Endothelial cell (in vitro differentiated cells): ENCODE measurements at regions not wholly inside any gene's neighbourhood (a gene's known extent, or its start where the extent isn't known, plus 50 kb on each side); places are given as distances from the start of the nearest gene placed in this dataset.

Source experiments
- DNase-seq: peaks from one replicate; pipeline ENCODE4 v3.0.0; 2021; ENCODE audit warnings: low spot score
- H3K27ac Mint-ChIP-seq: one replicate; pipeline ENCODE4 v1.8.0; 2021; ENCODE audit warnings: mixed read lengths, inconsistent platforms; ENCODE audit not compliant: unreplicated experiment
- H3K27me3 Mint-ChIP-seq: one replicate; pipeline ENCODE4 v1.8.0; 2021; ENCODE audit warnings: mild to moderate bottlenecking, moderate library complexity, mixed read lengths, inconsistent platforms; ENCODE audit not compliant: unreplicated experiment
- H3K36me3 Mint-ChIP-seq: one replicate; pipeline ENCODE4 v1.8.0; 2021; ENCODE audit warnings: mild to moderate bottlenecking, low read depth, mixed read lengths, inconsistent platforms; ENCODE audit not compliant: unreplicated experiment
- H3K4me1 Mint-ChIP-seq: one replicate; pipeline ENCODE4 v1.8.0; 2021; ENCODE audit warnings: mild to moderate bottlenecking, mixed read lengths, inconsistent platforms; ENCODE audit not compliant: unreplicated experiment
- H3K4me3 Mint-ChIP-seq: one replicate; pipeline ENCODE4 v1.8.0; 2021; ENCODE audit warnings: mild to moderate bottlenecking, mixed read lengths, inconsistent platforms; ENCODE audit not compliant: unreplicated experiment
- H3K9me3 Mint-ChIP-seq: one replicate; pipeline ENCODE4 v1.8.0; 2021; ENCODE audit warnings: mixed read lengths, inconsistent platforms; ENCODE audit not compliant: unreplicated experiment
- TF ChIP-seq, protein P1 (sequence below): fragments of 200-600 bp; sonication (generic); IDR thresholded peaks from one replicate; pipeline ENCODE4 v1.5.0; 2021; ENCODE audit warnings: antibody characterized with exemption; ENCODE audit not compliant: unreplicated experiment

DNA sequence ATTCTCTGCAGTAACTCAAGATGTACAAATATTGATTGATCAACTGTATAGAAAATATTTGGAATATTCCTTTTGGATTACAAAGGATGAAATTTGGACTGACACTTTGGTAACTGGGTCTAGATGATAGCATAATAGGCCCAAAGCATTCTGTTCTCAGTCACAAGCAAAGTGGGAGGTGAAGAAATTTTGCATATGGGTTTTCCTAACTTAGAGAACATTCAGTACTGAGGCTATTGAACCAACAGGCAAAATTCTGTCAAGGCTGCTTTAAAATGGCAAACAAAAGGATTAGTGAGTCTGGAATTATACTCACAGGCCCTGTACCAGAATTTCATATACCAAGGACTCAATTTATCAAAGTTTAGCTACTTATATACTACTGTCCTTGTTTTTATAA, 1020.6 kb downstream of the TLE4 start:
- no peaks in the 10 kb centered on the region for H3K27me3 Mint-ChIP-seq

DNA sequence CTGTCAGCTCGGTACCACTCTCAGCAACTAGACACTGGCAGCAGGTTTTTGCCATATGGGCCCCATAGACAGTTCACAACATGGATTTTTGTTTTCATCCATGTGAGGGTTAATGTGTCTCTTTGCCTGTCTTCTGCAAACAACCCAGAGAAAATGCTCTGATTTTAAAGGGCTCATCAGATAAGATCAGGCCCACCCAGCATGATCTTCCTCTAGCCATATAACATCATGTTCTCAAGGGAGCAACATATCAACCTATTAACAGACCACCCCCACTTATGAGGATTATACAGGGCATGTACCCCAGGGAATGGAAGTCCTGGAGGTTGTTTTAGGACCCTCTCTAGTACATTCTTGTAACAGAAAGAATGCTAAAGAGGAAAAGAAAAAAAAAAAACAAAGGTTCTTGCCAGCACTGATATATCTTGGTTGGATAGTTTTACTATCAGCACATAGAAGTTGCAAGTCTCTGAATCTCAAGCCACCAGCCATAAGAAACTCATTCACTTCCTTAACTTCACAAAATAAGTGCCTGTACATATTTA, 1015.1 kb downstream of the TLE4 start:
- no peaks in the 10 kb centered on the region for H3K9me3 Mint-ChIP-seq
- no peaks in the 10 kb centered on the region for H3K36me3 Mint-ChIP-seq
- no peak overlapping the region for H3K4me3 Mint-ChIP-seq
- H3K27me3 Mint-ChIP-seq, result no peaks in the 10 kb centered on the region
- H3K27ac Mint-ChIP-seq, result no peak overlapping the region
- H3K4me1 Mint-ChIP-seq, result peaks cover 4% of the 10 kb centered on the region
- TF ChIP-seq, protein P1, sequence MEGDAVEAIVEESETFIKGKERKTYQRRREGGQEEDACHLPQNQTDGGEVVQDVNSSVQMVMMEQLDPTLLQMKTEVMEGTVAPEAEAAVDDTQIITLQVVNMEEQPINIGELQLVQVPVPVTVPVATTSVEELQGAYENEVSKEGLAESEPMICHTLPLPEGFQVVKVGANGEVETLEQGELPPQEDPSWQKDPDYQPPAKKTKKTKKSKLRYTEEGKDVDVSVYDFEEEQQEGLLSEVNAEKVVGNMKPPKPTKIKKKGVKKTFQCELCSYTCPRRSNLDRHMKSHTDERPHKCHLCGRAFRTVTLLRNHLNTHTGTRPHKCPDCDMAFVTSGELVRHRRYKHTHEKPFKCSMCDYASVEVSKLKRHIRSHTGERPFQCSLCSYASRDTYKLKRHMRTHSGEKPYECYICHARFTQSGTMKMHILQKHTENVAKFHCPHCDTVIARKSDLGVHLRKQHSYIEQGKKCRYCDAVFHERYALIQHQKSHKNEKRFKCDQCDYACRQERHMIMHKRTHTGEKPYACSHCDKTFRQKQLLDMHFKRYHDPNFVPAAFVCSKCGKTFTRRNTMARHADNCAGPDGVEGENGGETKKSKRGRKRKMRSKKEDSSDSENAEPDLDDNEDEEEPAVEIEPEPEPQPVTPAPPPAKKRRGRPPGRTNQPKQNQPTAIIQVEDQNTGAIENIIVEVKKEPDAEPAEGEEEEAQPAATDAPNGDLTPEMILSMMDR, result no peak
- no peak for DNase-seq

More for the DNA sequence above, 1020.6 kb downstream of the TLE4 start:
- Mint-ChIP-seq H3K4me1 (no peaks in the 10 kb centered on the region), H3K36me3 (no peaks in the 10 kb centered on the region), H3K27ac (no peak overlapping the region), H3K4me3 (no peak overlapping the region), H3K9me3 (no peaks in the 10 kb centered on the region)
- no peak for DNase-seq
- TF ChIP-seq, protein P1, result no peak

DNA sequence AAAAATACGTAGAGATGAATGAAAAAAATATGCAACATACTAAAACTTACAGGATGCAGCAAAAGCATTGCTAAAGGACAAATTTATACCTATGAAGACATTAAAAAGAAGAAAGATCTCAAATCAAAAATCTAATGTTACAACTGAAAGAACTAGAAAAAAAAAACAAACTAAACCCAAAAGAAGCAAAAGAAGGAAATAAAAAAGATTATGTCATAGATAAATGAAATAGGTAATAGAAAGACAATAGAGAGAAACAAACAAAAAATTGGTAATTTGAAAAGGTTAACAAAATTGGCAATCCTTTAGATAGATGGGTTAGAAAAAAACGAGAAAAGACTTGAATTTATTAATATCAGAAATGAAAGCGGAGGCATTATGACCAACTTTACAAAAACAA, 1000.2 kb downstream of the TLE4 start:
- Mint-ChIP-seq H3K4me3 (no peak overlapping the region), H3K9me3 (no peaks in the 10 kb centered on the region), H3K27ac (no peak overlapping the region), H3K27me3 (no peaks in the 10 kb centered on the region), H3K36me3 (no peaks in the 10 kb centered on the region), H3K4me1 (no peaks in the 10 kb centered on the region)
- no peak for DNase-seq
- TF ChIP-seq, protein P1, result no peak

DNA sequence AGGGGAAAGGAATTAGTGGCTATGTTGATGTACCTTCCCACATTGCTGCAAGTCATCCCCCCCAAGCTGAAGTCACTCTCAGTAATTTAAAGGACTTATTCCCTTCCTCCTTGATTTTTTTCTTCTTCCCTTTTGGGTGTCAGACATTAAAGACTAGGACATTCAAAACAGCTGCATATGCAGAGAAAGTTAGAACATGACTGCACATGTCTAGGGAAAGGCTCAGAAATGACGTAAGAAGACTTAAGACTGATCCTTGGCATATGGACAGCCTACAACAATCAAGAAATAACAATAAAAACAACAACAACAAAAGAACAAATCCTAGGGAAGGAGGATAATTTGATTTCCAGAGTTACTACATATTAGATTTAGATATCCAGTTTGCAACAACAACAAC, 997.5 kb downstream of the TLE4 start:
- H3K9me3 Mint-ChIP-seq, result no peaks in the 10 kb centered on the region
- H3K27me3 Mint-ChIP-seq, result no peaks in the 10 kb centered on the region
- no peak for DNase-seq
- no peaks in the 10 kb centered on the region for H3K4me1 Mint-ChIP-seq
- no peaks in the 10 kb centered on the region for H3K36me3 Mint-ChIP-seq
- TF ChIP-seq, protein P1, result no peak
- H3K4me3 Mint-ChIP-seq, result no peak overlapping the region
- H3K27ac Mint-ChIP-seq, result no peak overlapping the region

DNA sequence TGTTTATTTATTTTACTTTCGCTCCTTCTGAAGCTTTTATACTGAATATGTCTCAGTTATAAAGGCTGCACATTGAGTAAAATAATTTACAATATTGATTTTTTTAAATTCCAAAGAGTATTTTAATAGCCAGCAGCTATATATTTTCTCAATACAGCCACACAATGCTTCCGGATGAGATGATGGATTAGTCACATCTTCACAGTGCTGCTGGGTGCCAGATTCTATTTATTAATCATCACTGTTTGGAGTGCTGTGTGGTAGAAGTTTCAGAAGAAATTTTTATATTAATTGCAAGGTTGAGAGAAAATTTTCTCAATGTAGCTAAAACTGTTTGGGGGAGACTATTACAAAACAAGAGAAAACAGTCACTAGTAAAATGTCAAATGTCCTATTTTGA, 989.8 kb downstream of the TLE4 start:
- H3K27ac Mint-ChIP-seq, result no peak overlapping the region

More for the DNA sequence above, 989.8 kb downstream of the TLE4 start:
- Mint-ChIP-seq H3K9me3 (no peaks in the 10 kb centered on the region), H3K36me3 (no peaks in the 10 kb centered on the region), H3K4me1 (no peaks in the 10 kb centered on the region), H3K27me3 (no peaks in the 10 kb centered on the region), H3K4me3 (no peak overlapping the region)
- no peak for DNase-seq
- TF ChIP-seq, protein P1, result no peak
